HG02938 (cell line): ENCODE measurements at regions not wholly inside any gene's neighbourhood (a gene's known extent, or its start where the extent isn't known, plus 50 kb on each side); places are given as distances from the start of the nearest gene placed in this dataset.

Experiments
- ATAC-seq: cut with Tn5 transposase; IDR thresholded peaks from one replicate; pipeline ENCODE4 v1.9.1; 2021; ENCODE audit warnings: mild to moderate bottlenecking, moderate library complexity; ENCODE audit not compliant: unreplicated experiment

DNA sequence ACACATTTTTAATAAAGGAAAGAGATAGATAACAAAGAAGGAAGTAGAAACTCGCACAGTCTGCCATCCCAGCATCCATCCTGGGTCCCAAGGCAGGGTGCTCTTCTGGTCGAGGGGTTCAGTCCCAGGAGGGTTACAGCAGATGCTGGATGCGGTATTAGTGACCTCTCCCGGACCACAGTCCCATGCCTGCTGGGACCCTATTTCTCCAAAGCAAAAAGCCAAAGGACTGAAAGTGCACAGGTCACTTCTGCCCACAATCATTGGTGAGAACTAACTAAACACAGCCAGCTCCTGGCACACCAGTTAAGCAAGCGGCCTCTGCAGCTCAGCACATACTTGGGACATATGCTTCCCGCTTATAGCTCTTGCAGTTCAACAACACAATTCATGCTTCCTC, 96.1 kb upstream of the HABP2 start:
- no peak for ATAC-seq

DNA sequence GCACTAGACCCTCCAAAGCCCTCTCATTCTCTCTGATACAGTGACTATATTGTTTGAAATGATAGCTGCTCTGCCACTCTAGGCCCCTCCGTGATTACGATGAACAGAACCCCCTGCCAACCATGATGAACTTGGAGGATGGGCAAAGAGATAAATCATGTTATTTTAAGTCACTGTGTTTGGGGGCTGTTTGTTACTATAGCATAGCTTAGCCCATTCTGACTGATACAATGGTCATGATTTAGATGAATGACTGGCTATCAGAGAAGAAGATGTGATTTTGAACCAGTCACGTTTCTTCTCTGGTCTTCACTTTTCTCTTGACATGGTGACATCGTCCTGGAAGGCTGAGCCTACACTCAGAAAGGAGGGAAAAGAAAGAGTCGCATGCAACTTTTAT, 95.4 kb upstream of the HABP2 start:
- ATAC-seq, result no peak

DNA sequence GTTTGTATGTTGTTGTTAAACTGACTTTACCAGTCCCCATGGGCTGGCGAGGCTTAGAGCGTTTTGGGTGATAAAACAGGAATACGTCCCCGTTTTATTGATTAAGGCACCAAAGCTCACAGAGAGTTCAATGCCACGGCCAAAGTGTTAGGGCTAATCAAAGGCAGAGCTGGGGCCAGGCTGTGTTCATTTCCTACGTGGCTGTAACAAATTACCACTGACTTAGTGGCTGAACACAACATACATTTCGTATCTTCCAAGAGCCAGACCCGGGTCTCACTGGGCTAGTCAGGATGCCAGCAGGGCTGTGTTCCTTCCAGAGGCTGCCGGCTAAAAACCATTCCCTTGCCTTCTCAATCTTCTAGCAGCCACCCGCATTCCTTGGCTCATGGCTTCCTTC, 94.4 kb upstream of the HABP2 start:
- no peak for ATAC-seq

DNA sequence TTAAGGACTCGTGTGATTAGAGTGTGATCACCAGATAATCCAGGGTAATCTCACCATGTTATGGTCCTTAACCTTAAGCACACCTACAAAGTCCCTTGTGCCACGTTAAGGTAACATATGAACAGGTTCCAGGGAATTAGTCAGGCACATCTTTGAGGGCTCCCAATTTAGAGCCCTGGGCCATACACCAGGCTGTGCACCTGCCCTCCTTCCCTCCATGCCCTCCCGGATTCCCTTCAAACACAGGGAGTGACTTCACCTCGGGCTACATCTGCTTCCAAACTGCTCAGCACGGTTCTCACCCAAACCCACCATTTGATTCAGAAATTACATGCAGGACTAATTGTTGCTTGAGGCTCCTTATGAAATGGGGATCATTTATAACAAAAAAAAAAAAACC, 93.9 kb upstream of the HABP2 start:
- no peak for ATAC-seq

DNA sequence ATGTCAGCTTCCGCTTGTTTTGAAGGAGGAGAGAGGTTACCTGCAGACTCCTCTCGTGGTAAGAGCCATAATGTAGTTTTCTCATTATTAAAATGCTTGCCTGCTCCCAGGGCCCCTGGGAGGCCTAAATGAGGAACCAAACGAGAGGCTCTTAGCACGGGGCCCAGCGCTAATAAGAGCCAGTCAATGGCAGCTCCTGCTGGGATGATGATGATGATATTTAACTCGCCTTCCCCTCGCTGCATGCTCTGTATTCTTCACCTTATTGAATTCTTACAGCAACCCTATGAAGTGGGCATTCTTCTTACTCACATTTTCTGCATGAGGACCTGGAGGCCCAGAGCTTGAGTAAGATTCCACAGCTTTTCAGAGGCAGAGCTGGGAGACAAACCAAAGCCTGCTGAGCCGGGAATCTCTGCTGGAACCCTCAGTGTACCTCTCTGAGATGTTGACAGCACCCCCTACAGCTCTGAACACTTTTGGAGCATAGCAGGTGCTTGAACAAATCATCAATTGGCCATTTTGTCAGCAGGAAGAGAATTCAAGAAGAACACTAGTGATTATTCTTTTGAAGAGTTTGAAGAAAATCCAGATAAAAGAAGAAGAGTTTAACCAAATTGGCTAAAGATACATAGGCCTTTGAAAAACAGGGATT, 93.1 kb upstream of the HABP2 start:
- ATAC-seq, result no peak

DNA sequence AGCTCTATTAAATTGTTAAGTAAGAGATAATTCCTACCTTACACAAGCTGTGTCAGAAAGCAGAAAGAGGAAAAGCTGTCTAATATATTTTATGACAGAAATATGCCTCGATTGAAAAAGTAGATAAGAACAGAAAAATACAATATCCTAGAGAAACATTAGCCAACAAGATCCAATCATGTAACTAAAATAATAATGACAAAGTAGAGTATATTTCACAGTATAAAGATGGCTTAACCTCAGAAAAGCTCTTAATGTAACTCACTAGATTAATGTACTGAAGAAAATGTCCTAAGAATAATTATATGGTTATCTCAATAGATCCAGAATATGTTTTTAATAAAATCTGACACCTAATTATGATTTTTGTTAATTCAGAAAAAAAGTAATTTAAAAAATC, 89.8 kb upstream of the HABP2 start:
- ATAC-seq, result no peak

DNA sequence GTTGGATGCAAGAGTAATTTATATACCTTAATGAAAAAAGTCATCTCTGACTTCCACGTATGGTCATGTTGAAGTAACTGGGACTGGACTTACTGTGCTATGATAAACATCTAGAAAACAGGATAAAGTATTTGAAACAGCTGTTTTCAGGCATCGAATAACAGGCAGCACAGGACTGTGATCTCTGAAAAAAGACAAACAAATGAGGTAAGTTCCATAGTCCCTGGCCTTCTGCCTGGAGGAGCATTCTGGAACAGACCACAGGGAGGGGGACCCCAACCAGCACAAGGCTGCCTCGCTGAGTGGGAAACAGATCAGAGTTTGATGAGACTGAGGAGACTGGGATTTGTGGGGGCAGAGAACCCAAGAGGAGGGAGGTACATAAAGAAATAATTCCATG, 89.1 kb upstream of the HABP2 start:
- ATAC-seq, result no peak

DNA sequence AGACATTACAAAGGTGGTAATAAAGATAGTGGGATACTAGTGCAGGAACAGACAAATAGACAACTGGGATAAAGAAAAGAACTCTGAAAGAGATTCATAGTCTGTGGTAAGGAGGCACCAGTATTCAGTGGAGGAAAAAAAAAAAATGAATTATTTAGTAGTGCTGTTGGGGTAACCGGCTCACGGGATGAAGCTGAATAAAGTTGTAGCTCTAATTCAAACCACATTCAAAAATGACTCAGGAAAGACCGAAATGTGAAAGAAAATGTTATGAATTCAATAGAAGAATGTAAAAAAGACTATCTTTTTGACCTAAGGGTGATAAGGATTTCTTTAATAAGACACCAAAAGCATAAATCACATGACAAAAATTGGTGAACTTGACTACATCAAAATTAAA, 83.1 kb upstream of the HABP2 start:
- no peak for ATAC-seq

DNA sequence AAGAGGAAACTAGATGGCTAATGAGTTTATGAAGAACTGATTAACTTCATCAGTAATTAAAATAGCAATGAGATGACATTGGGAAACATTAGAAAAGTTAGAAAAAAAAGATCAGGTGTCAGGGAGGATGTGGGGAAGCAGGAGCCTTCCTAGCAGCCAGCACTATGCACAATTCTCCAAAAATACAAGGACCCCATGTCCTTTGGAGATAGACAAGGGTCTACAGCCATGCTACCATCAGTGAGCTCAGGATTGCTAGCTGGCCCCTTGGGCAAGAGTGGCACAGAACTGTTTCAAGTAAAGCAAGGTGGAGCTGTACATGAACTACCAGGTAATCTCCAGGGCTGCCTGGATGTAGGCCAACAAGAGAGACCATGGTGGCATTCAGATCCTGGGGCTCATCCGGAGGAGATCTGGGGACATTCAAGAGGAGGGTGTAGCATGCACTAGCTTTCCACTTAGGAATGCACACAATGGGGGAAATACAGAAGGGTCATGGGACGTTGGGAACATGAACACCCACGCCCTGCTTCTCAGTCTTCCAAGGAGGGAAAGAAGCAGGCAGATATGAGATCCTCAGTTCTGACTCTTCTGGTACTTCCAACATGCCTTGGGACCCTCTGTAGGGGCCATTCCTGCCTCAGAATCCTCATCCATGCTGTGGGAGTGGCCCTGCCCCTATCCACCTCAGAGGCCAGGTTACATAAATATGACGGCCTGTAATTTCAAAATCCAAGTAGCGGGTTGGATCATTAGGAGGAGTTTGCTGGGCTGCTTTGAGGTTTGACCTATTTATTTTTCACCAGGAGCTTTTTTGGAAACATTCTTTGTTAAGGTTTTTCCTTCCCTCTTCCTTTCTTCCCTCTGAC, 82.2 kb upstream of the HABP2 start:
- no peak for ATAC-seq

DNA sequence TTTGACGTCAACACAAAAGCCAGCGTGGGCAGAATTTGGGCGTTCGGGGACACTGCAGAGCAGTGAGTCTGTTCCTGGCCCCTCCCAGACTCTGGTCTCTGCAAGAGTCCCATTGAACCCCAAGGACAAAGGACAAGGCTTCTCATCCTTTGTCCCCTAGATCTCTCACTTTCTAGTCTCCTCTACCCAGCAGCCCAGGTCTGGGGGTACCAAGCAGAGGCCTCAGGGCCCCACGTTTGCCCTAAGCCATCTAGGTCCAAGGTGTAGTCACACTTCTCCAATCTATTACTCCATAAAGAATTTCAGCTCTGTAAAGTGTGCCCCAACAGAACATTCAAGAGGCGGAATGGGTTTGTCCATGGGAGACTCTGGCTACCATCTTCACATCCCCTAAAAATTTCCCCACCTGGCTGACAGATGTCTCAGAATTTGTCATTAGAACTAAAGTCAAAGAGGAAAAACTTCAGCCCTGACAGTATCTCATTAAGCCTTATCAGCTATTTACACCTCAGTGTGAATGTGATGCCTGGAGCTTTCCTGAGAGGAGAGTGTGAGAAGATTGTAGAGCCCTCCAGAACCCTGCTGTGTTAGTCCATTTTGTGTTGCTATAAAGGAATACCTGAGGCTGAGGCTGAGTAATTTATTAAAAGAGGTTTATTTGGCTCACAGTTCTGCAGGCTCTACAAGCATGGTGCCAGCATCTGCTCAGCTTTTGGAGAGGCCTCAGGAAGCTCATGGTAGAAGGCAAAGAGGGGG, 81.4 kb upstream of the HABP2 start:
- no peak for ATAC-seq

DNA sequence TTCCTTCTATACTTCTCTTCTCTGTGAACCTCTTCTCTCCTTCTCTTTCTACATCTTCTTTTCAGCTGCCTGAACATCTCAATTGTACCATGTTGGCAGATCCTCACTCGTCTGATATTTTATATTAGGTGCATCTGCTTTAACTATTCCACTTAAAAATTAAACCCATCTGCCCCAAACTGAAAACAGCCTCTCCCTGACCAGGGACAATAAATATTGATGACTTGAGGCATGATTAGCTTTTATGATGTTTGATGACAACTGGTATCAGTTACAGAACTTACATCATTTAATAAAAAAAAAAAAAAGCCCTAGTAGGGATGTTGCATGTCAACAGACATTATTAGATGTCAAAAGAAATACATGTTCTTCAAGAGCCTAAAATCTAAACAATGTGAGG, 79.8 kb upstream of the HABP2 start:
- no peak for ATAC-seq

DNA sequence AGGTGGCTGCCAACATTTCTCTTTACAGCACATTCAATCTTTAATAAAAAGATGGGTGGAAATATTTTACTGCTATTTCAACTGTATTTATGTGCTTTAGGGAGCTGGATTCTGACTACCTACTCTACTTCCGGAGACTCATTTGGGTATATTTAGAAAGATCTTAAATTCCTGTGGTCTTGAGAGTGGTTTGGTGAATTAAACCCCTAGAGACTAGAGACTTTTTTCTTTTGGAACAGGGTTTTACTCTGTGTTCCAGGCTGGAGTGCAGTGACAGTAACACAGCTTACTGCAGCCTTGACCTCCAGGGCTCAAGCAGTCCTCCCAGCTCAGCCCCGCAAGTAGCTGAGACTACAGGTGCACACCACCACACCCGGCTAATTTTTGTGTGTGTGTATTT, 79.0 kb upstream of the HABP2 start:
- no peak for ATAC-seq

DNA sequence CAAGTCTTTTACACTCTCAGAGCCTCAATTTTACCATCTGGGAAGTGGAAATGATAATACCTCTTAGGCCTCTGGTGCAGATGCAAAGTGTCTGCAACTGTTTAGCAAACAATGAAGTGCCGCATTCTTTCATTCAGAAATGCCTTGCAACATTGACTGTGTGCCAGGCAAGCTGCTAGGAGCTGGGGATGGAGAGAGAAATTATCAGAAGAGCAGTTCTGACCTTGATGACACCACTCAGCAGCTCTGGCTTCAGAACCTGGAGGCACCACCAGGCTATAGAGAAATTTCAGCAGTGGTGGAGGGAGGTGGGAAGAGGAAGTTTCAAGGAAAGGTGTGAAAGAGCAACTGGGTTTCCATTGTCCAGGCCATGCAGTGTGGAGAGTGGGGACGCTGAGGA, 78.1 kb upstream of the HABP2 start:
- no peak for ATAC-seq

DNA sequence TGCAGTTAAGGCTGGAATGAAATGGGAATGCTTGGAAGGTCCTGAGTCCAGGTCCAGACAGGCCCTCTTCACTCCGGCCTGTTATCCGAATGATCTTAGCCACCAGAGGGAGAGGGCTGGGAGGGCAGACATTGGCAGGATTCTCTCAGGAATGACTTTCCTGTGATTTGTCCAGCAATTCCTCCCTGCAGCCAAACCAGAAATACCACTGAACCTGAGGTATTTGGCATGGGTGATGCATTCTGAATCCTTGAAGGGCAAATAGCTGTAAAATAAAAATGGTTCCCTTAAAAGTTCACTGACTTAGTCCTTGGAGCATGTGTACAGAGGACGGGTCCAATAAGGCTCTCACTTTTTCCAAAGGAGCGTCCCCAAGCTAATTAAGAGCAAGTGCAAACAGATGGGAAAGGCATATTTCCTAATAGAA, 77.5 kb upstream of the HABP2 start:
- ATAC-seq, result no peak

DNA sequence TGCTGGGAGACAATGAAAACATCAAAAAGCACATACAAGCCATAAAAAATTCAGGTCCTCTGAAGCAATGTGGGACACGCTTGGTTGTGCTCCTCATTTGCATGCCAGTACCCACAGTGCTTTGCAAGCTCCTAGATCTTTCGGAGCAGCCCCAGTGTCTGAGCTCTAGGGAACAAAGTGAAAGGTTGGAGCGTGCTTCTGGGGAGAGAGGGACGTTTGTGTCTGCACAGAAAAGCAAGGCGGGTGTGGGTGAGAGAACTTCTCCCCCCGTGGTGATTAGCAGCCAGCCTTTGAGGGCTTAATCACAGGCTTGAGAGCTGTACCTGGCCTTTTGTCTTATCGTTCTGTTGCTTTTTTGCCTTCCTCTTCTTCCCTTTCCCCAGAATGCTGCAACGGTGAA, 76.7 kb upstream of the HABP2 start:
- no peak for ATAC-seq

DNA sequence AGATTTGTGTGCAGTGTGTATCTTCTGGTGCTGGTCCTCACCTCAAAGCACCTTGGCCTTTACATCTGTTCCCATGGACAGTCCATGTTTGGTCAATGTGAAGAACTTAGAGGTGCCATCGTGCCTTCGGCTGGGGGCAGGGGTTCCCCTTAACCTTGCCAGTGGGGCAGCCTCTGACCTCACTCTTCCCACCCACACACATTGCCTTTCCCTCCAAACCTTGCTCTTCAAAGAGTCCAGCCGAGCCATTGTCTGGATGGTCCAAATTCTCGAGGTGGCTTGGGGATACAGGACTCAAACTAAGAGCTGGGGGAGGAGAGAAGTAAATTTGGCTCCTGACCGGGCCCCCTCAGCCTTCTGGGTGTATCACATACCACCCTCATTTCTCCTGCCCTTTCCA, 76.2 kb upstream of the HABP2 start:
- ATAC-seq, result no peak

DNA sequence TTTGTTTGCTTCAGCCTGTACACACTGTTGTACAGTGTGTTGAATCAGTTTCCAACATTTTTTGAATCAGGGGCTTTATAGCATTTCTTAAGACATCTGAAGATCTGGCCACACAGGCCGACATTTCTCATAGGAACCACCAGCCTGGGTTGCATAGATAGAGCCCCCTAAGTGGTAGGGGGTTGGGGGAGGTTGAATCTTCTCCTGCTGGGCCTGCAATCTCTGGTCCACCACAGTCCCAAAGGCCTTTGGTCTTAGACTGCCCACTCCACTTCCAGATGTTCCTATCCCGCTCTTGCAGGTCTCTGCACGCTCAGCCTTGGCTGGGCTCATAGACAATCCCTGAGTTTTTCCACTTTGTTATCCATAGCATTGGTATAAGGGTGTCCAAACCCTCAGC, 75.4 kb upstream of the HABP2 start:
- ATAC-seq, result no peak

DNA sequence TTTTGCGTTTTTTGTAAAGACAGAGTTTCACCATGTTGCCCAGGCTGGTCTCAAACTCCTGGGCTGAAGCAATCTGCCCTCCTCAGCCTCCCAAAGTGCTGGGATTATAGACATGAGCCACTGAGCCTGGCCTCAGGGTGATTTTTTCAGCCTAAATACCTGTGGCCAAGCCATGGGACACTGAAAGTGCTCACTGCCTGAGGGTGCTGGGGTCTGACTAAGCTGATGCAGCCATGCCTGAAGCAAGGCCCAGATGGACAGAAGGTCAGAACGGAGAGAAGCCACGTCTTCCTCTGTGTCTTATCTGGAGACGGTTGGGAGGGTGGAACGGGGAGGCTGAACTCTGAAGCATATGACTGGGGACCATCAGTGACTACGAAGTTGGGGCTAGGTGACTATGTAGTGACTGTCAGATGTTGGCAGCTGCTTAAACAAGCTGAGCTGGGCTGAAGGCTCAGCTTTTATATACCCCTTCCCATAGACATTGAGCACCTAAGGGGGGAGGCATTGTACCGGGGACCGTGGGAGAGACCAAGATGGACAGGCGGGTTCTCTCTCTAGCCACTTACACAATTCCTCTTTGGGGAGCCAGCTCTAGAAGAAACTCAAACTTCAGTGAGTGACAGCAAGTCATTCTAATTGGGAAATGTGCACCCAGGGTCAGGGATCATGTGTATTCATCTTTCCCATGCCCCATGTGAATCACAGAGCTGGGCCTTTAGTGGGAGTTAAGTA, 73.3 kb upstream of the HABP2 start:
- no peak for ATAC-seq

DNA sequence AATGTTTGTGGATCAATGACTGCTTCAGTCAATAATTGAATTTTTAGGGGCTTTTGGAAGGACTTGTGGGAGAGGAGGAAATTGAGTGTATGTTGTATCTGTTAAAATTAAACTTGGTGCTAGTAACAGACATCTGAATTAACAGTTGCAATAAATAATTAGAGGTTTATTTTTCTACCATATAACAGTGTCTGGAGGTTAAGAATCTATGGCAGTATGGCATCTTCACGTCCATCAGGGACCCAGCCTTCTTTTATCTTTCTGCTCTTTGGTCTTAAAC, 72.8 kb upstream of the HABP2 start:
- no peak for ATAC-seq

DNA sequence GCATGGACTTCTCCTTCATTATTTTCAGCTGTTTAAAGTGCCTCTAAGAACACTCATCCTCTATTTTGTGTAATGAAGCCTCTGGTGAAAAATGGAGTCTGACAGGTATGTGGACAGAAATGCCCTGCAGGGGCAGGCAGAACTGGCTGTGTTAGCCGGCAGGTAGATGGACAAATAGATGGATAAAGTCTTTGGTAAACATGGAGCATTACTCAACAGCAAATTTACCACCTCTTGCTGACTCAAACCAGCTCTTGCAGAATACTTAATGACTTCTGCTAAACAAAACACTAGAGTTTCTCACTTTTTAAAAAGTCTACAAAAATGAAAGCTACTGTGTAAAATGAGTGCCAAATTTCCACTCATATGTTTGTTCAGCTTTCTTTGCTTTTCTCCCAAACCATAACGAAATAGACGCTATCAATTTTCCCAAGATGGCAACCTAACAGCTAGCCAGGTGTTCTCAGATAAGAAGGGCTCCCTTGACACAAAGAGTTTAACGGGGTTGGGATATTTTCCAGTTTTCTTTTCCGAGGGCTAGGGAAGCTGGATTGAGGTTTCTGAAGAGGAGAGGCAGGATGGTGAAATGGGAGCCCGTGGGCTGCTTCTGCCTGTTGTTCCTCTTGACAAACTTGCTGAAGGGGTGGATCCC, 71.9 kb upstream of the HABP2 start:
- ATAC-seq, result no peak

DNA sequence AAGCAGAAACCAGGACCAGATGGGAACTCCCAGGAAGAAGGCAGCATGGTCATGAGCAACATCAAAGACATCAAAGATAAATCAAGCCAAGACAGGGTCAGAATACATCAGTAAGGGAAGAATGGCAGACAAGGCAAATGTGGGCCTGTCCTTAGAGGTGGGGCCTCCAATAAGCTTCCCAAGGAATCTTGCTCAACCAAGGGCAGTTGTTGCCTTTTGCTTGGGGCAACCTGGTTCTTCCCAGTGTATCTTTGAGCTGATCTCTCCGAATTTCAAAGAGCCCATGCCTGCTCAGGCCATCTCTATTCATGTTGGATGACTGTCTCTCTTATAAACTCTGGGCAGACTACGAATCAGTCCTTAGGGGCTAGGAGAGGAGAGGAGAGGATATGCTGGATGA, 68.4 kb upstream of the HABP2 start:
- ATAC-seq, result no peak
